ENCODE measurements at regions not wholly inside any gene's neighbourhood (a gene's known extent, or its start where the extent isn't known, plus 50 kb on each side); places are given as distances from the start of the nearest gene placed in this dataset.

DNA sequence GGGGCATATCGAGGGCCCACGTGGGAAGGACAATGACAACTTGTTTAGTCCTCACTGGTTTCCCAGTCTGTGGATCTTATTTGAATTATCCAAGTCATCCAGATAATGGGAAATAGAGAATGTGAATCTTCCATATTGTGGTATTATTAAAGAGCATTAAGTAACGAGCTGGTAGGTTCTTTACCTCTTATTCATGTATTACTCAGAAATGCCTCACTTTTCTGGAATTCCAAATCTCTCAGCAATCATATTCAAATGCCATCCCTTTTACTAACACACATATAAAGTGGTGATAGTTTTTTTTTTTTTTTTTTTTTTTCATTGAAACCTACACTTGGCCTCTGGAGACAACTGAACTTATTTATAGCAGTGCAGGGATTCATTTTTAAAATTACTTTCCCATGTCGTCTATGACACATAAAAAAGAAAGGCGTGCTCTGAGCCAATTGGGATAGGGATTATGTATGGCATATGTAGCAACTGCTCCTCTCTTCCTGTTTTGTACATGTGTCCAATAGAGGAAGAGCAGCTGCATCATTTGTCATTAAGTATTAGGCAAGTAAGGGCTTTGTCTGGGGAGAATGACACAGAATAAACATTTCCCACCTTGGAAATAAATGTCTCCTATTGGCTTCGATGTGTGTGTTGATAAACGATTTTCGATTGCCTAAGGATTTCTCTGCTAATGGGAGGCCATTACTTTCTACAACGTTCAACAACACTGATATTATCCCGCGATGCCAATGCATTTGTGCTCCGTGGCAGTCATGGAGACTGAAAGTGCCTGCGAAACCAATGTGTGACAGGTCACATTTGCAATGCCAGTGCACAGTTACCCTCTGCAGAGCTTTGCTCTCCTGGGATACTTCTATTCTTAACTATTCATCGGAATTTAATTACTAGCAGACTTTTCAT, 78.6 kb upstream of the IFNG-AS1 start:
- DNase-seq (ENCODE audit: low read depth): peak; percentile 59

- DNase-seq (ENCODE audit: low read depth): no peak
Measured at GRCh38 chr12:67911275-67911600, 78.0 kb upstream of the IFNG-AS1 start.

GRCh38 chr12:67911789-67912188, 77.5 kb upstream of the IFNG-AS1 start:
- DNase-seq (ENCODE audit: low read depth): no peak

DNA sequence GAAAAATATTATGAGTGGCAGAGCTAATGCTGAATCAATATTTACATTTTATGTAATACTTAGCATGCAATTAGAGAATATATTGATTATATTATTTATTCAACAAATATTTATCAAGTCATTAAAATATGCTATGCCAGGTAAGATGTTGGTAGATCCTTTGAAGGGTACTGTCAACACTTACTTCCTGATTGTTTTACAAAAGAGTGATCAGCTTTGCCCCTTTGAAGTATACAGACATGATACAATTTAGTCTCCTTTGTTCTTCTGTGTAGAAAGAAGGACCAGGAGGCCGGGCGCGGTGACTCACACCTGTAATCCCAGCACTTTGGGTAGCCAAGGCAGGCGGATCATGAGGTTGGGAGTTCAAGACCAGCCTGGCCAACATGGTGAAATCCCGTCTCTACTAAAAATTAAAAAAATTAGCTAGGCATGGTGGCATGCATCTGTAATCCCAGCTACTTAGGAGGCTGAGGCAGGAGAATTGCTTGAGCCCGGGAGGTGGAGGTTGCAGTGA, 73.9 kb upstream of the IFNG-AS1 start:
- no peak for DNase-seq (ENCODE audit: low read depth)

GRCh38 chr12:67916266-67916970, 72.8 kb upstream of the IFNG-AS1 start:
- no peak for DNase-seq (ENCODE audit: low read depth)

DNA sequence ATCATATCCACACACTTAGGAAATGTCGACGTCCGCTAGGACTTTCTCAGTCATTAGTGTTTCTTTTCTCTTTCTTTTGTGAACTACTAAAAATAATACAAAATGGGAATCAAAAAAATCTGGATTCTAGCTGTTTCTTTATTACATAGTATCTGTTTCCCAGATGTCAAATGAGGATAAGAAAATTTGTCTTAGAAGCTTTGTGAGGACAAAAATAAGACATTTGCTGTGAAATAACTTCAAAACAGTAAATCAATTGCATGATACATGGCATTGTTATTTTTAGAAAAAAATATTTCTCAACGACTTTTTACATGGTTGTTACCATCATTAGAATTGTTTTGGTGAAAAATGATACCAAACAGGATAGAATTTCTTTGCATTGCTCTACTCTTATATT, 71.4 kb upstream of the IFNG-AS1 start:
- DNase-seq (ENCODE audit: low read depth): no peak

DNA sequence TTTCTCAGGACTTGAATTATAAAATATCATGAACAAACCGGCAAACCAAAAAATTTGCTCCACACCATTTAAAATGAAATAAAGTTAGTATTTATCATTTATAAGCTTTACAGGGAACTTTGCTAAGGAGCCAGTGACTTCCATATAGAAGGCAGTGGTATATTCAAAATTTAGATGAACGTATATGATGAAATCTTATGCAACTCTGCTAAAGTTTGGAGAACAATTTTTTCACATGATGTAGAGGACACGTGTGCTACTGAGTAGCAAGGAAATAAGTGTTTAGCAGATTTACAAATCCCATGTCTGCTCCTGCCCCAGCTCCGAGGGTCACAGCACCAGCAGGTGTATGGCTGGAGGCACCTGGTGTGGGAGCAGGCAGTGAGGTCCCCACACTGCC, 70.8 kb upstream of the IFNG-AS1 start:
- DNase-seq (ENCODE audit: low read depth): no peak

DNA sequence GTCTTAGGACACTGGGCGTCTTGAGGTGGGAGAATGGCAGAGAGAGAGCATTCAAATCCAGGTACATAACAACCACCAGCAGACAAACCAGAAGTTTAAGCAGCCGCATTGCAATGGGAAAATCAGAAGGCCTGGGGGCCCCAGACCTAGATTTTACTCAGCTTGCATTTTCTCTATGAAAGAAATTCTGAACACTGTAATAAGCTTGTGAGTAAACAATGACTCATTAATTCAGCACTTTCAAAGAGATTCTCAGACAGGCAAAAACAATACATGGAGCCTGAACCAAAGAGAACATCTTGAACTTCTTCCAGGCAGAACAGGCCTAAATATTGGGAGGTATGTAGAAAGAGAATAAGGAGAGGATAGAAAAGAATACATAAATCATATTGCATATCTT, 69.8 kb upstream of the IFNG-AS1 start:
- DNase-seq (ENCODE audit: low read depth): no peak

DNA sequence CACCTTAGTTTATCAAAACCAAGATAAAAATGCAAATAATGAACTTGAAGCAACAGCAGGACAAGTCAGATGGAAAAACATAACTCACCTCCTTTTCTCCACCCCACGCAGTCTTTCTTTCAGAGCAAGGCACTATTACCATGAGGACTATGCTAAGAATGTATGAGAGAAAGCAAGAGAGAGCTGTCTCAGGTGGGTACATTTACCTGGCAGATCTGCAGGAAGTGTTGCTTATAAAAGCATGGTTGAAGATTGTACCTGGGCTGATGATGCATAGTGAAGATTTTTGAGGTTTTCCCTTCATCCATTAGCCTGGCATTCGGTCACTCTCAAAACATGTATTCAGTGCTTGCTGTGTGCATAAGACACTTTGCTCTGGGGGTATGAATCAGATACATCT, 68.8 kb upstream of the IFNG-AS1 start:
- no peak for DNase-seq (ENCODE audit: low read depth)

GRCh38 chr12:67921286-67921685, 68.0 kb upstream of the IFNG-AS1 start:
- DNase-seq (ENCODE audit: low read depth): no peak

DNA sequence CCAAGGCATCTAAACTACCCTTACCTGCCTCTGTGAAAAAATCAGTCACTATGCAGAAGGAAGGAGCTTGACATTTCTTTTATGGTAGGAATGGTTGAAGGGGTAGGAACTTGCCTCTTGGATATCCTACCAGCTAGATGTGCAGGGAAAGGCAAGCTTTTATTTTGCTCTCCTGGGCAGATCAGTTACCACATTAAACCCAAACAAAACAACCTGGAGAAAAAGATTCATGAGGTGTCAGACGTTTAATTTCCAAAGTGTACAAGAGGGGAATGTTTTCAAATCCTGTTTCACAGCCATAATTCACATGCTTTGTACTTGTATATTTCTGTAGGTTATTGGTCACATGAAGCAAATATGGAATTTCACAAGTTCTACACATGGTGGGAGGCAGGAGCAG, 67.0 kb upstream of the IFNG-AS1 start:
- DNase-seq (ENCODE audit: low read depth): no peak

- DNase-seq (ENCODE audit: low read depth): no peak
Measured at GRCh38 chr12:67925077-67925476, 64.2 kb upstream of the IFNG-AS1 start.

- DNase-seq (ENCODE audit: low read depth): no peak
Measured at GRCh38 chr12:67925552-67925951, 63.7 kb upstream of the IFNG-AS1 start.

GRCh38 chr12:67926063-67926462, 63.2 kb upstream of the IFNG-AS1 start:
- no peak for DNase-seq (ENCODE audit: low read depth)

DNA sequence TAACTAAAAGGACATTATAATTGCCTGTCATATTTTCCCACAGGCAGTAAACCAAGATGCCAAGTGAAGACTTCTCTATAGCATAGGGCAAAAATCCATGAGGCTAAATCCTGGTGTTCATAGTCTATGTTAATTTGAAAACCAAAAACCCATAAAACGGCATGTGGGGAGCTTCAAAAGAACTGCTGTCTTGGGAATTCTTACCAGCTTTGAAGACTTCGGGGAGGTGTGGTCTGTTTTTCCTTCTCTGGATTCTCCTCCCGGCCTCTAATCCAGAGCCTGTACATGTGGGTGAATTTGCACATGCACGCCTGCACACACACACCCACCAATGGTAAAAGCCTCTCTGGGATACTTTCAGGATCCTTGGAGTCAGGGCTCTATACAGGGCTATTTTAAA, 61.9 kb upstream of the IFNG-AS1 start:
- DNase-seq (ENCODE audit: low read depth): no peak

- DNase-seq (ENCODE audit: low read depth): no peak
Measured at GRCh38 chr12:67927815-67928214, 61.4 kb upstream of the IFNG-AS1 start.

DNA sequence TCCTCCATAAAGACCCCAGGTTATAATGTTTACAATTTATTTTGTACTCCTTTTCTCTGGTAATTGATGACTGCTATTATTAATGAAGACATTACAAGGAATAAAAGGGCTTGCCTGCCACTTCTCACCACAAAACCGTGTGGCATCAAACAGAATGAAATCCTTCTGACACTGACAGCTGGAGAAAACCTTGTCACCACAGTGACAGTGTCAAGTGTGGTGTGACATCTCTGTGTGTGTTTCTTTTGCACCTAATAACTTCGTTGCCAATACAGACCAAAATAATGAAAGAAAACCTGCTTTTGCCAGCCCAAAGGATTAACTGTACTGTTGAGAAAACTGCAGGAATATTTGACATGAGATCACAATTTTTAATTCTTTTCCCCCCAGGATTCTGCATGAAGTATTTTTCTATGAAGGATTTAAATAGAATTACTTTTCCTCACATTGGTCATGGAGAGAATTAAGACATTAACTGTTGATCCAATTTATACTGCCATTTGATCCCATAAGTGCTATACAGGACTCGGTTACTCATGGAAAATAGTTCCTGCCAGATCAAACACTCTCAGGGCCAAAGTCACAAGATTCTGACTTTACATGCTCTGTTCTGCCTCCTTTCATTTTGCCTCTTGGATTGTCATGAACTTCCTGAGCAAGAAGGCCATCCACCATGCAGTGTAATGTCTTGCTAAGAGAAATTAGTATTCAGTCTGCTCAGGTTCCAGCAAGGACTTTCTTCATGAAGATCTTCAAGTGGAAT, 60.4 kb upstream of the IFNG-AS1 start:
- no peak for DNase-seq (ENCODE audit: low read depth)

GRCh38 chr12:67929384-67929772, 59.9 kb upstream of the IFNG-AS1 start:
- no peak for DNase-seq (ENCODE audit: low read depth)

DNA sequence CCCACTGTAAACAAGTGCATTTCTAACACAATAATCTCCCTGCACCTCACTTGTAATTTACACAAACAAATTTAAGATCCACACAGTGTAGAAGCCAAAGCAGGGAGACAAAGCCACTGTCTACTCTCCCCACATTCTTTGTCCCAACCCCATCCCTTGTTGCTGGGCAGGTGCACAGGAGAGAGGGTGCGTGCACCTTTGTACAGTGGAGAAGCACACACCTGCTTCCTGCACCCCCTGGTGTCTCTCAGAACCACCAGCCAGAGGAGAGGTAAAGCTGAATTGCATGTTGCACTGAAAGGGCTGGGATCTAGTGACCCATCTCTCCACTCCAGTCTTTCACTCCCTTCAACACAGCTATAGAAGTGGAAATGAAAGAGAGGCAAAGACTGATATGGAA, 51.4 kb upstream of the IFNG-AS1 start:
- no peak for DNase-seq (ENCODE audit: low read depth)

Data from fibroblast of the conjunctiva (primary cell).